GM12878 (cell line): ENCODE measurements at regions not wholly inside any gene's neighbourhood (a gene's known extent, or its start where the extent isn't known, plus 50 kb on each side); places are given as distances from the start of the nearest gene placed in this dataset.

Source experiments
- ATAC-seq: fragments of 200-7000 bp; cut with Tn5 transposase; 3 replicates; pipeline ENCODE4 v1.9.1; 2020; ENCODE audit warnings: mild to moderate bottlenecking, moderate library complexity
- BruUV-seq: library from RNA; stranded (reverse); fragments of 400-500 nt; replicated peaks from 2 replicates; lab custom pipeline; 2021; lab: Mats Ljungman, UMichigan
- CTCF ChIA-PET: fragments of 300-600 bp; sonication (Branson Sonifier 250); formaldehyde crosslinking; extraction: SDS; loops from one replicate; lab custom pipeline; 2021; ENCODE audit warnings: inconsistent platforms; lab: Yijun Ruan, JAX
- POLR2A ChIA-PET: fragments of 350-600 bp; formaldehyde crosslinking; extraction: SDS; loops from one replicate; lab custom pipeline; 2021; ENCODE audit warnings: inconsistent platforms; lab: Charles Lee
- RAD21 ChIA-PET: fragments of 300-600 bp; sonication (Branson Sonifier 250); formaldehyde crosslinking; loops from one replicate; lab custom pipeline; 2023; ENCODE audit warnings: antibody characterized with exemption; ENCODE audit not compliant: unreplicated experiment; lab: Charles Lee
- SMC1A ChIA-PET: fragments of 300-600 bp; sonication (Branson Sonifier 250); formaldehyde crosslinking; loops from one replicate; lab custom pipeline; 2023; ENCODE audit not compliant: unreplicated experiment, uncharacterized antibody; lab: Charles Lee
- DNase-seq: peaks from one replicate; pipeline ENCODE4 v3.0.0-alpha.2; 2011; ENCODE audit warnings: low read depth, low spot score
- FAIRE-seq: peaks from 3 replicates; lab custom pipeline; 2011; peaks lifted over from hg19 to GRCh38; lab: Jason Lieb, UNC
- H2AFZ ChIP-seq: 2 replicates; pipeline ENCODE4 v1.6.0; 2011; ENCODE audit warnings: low read depth, low read length, control low read depth; ENCODE audit not compliant: control insufficient read depth
- H3K27ac ChIP-seq: 2 replicates; pipeline ENCODE4 v1.5.1; 2011; ENCODE audit warnings: control low read depth; ENCODE audit not compliant: control insufficient read depth, insufficient read depth
- H3K27me3 ChIP-seq, 2 experiments: replicated peaks in 1 of 2; 2 replicates each; pipeline versions ENCODE4 v1.6.0 to v1.6.1; 2011; ENCODE audit warnings: low read length in 1 of 2; ENCODE audit not compliant: control insufficient read depth in 2 of 2, insufficient read depth in 2 of 2
- H3K36me3 ChIP-seq, 2 experiments: 2 replicates each; pipeline ENCODE4 v1.5.1; 2011; ENCODE audit warnings: low read length in 1 of 2; ENCODE audit not compliant: control insufficient read depth in 2 of 2, insufficient read depth in 2 of 2
- H3K4me1 ChIP-seq: 2 replicates; pipeline ENCODE4 v1.6.1; 2011; ENCODE audit warnings: mild to moderate bottlenecking, low read length, moderate library complexity, mixed read lengths; ENCODE audit not compliant: control insufficient read depth, insufficient read depth
- H3K4me2 ChIP-seq: 2 replicates; pipeline ENCODE4 v1.6.0; 2011; ENCODE audit warnings: control low read depth; ENCODE audit not compliant: control insufficient read depth, insufficient read depth
- H3K4me3 ChIP-seq: fragments of 200-600 bp; sonication (generic); 2 replicates; pipeline ENCODE4 v1.5.1; 2016
- H3K79me2 ChIP-seq: 2 replicates; pipeline ENCODE4 v1.6.0; 2011; ENCODE audit warnings: low read length; ENCODE audit not compliant: control insufficient read depth, insufficient read depth
- H3K9ac ChIP-seq: 2 replicates; pipeline ENCODE4 v1.8.0; 2011; ENCODE audit warnings: low read length, control low read depth, mixed read lengths; ENCODE audit not compliant: control insufficient read depth, insufficient read depth
- H3K9me3 ChIP-seq: replicated peaks from 3 replicates; pipeline ENCODE4 v1.5.1; 2011; ENCODE audit warnings: mild to moderate bottlenecking, low read length; ENCODE audit not compliant: control insufficient read depth, insufficient read depth
- H4K20me1 ChIP-seq: 2 replicates; pipeline ENCODE4 v1.6.0; 2011; ENCODE audit not compliant: control insufficient read depth, insufficient read depth
- ATF7 ChIP-seq: fragments of 450-650 bp; IDR thresholded peaks from 2 replicates; pipeline ENCODE4 v1.6.1; 2016; ENCODE audit warnings: low read depth, mild to moderate bottlenecking
- CBX3 ChIP-seq: fragments of 200-600 bp; sonication (generic); IDR thresholded peaks from 2 replicates; pipeline ENCODE4 v1.6.1; 2016; ENCODE audit warnings: low read depth, borderline replicate concordance
- CEBPB ChIP-seq, 2 experiments: fragments of 150-350 bp in 1 of 2; IDR thresholded peaks; 2 replicates each; pipeline ENCODE4 v1.6.1; 2012 to 2014; ENCODE audit warnings: low read depth in 2 of 2, low read length in 2 of 2, borderline replicate concordance in 1 of 2, inconsistent platforms in 1 of 2
- EGR1 ChIP-seq, 2 experiments: IDR thresholded peaks; 1 replicate in 1 of 2; 2 replicates in 1 of 2; pipeline ENCODE4 v1.6.1; 2011 to 2012; ENCODE audit warnings: low read depth in 2 of 2, low read length in 2 of 2, borderline replicate concordance in 1 of 2, mild to moderate bottlenecking in 1 of 2, moderate library complexity in 1 of 2
- FOXK2 ChIP-seq: fragments of 450-650 bp; IDR thresholded peaks from 2 replicates; pipeline ENCODE4 v1.6.1; 2017; ENCODE audit warnings: mild to moderate bottlenecking, moderate library complexity
- KLF5 ChIP-seq: fragments of 450-650 bp; IDR thresholded peaks from 2 replicates; pipeline ENCODE4 v1.6.1; 2014; ENCODE audit warnings: mild to moderate bottlenecking; ENCODE audit not compliant: partially characterized antibody
- NFYB ChIP-seq: IDR thresholded peaks from 2 replicates; pipeline ENCODE4 v1.6.1; 2011; ENCODE audit warnings: low read depth, mild to moderate bottlenecking, low read length, improper control_type of control experiment, moderate library complexity; ENCODE audit not compliant: insufficient read depth
- NR2C2 ChIP-seq: IDR thresholded peaks from 2 replicates; pipeline ENCODE4 v1.6.1; 2011; ENCODE audit warnings: borderline replicate concordance, low read depth; ENCODE audit not compliant: control insufficient read depth, insufficient read length
- PAX8 ChIP-seq: fragments of 450-650 bp; IDR thresholded peaks from 2 replicates; pipeline ENCODE4 v1.6.1; 2017; ENCODE audit warnings: mild to moderate bottlenecking, moderate library complexity
- POLR2A ChIP-seq: IDR thresholded peaks from 2 replicates; pipeline ENCODE4 v1.6.1; 2011; ENCODE audit warnings: low read depth, mild to moderate bottlenecking, low read length
- RB1 ChIP-seq: fragments of 450-650 bp; formaldehyde crosslinking; IDR thresholded peaks from 2 replicates; pipeline ENCODE4 v1.6.1; 2017; ENCODE audit warnings: mild to moderate bottlenecking, borderline replicate concordance
- SIX5 ChIP-seq: IDR thresholded peaks from 2 replicates; pipeline ENCODE4 v1.6.1; 2011; ENCODE audit warnings: mild to moderate bottlenecking, low read depth, low read length, moderate library complexity; ENCODE audit not compliant: severe bottlenecking
- STAT1 ChIP-seq: fragments of 450-650 bp; conservative IDR thresholded peaks from 2 replicates; pipeline ENCODE4 v1.6.1; 2014; ENCODE audit warnings: antibody characterized with exemption, mild to moderate bottlenecking
- TCF12 ChIP-seq: IDR thresholded peaks from 2 replicates; pipeline ENCODE4 v1.6.1; 2011; ENCODE audit warnings: low read depth, mild to moderate bottlenecking, low read length
- WGBS: methylation state at CpG from one replicate; pipeline ENCODE4 v1.1.6; 2016; ENCODE audit warnings: low lambda C conversion rate; ENCODE audit not compliant: insufficient replicate concordance, insufficient coverage; ENCODE audit errors: missing lambda C conversion rate; 5-methylcytosine and 5-hydroxymethylcytosine counted together
- in situ Hi-C: fragments of 300-500 bp; cut with MboI; formaldehyde crosslinking; loops from 9 replicates; pipeline ENCODE4 v1.14.3; 2018; ENCODE audit warnings: mixed read lengths
- intact Hi-C: fragments of 100-400 bp; cut with micrococcal nuclease; formaldehyde crosslinking; loops from one replicate; pipeline ENCODE4 v1.14.2; 2022; ENCODE audit not compliant: unreplicated experiment
- TF ChIP-seq, protein P1 (sequence below): fragments of 450-650 bp; formaldehyde crosslinking; IDR thresholded peaks from 2 replicates; pipeline ENCODE4 v1.5.0; 2022; ENCODE audit warnings: mild to moderate bottlenecking, missing genetic modification characterization
- TF ChIP-seq, protein P2 (sequence below): IDR thresholded peaks from 2 replicates; pipeline ENCODE4 v1.6.1; 2012; ENCODE audit warnings: mild to moderate bottlenecking, low read depth, low read length

DNA sequence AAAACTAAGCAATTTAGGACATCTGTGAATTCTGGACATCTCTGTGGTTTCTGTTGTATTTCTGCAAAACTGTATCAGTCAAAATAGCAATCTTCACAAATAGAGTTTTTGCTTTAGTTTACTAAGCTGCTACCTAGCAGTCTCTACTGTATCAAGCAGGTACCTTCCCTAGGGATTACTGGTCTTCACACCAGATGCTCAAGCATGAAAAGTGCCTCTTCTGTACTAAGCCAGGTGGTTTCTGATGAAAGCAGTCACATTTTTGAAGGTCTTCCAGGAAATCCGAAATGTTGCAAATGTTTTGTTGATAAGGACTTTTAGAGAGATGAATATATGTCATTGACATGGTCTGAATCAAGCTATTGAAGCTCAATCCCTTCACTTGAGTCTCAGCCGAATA lies 540.0 kb downstream of the KCTD16 start (continued):
- TF ChIP-seq, protein P1, sequence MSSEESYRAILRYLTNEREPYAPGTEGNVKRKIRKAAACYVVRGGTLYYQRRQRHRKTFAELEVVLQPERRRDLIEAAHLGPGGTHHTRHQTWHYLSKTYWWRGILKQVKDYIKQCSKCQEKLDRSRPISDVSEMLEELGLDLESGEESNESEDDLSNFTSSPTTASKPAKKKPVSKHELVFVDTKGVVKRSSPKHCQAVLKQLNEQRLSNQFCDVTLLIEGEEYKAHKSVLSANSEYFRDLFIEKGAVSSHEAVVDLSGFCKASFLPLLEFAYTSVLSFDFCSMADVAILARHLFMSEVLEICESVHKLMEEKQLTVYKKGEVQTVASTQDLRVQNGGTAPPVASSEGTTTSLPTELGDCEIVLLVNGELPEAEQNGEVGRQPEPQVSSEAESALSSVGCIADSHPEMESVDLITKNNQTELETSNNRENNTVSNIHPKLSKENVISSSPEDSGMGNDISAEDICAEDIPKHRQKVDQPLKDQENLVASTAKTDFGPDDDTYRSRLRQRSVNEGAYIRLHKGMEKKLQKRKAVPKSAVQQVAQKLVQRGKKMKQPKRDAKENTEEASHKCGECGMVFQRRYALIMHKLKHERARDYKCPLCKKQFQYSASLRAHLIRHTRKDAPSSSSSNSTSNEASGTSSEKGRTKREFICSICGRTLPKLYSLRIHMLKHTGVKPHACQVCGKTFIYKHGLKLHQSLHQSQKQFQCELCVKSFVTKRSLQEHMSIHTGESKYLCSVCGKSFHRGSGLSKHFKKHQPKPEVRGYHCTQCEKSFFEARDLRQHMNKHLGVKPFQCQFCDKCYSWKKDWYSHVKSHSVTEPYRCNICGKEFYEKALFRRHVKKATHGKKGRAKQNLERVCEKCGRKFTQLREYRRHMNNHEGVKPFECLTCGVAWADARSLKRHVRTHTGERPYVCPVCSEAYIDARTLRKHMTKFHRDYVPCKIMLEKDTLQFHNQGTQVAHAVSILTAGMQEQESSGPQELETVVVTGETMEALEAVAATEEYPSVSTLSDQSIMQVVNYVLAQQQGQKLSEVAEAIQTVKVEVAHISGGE (CRISPR knock-in tag): no peak
- no peak for TF ChIP-seq TCF12
- no peak for TF ChIP-seq NFYB
- no peak for TF ChIP-seq CBX3

DNA sequence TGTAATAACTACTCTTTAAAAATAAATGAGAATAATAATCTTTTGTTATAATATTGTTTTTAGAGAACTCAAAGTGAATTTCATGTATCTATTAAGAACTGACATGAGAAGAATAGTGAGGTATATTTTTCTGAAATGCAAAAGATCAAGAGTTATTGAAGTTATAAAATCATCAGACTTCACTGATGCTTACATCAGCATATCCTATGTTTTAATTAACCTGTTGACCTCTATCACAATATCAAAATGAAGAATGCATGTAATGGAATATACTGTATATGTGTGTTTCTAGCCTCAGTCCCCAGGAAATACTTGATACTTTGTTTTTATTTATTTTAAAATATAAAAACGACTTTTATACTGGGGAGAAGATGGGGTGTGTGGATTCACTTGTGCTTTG lies 533.1 kb downstream of the KCTD16 start:
- POLR2A ChIA-PET: no interaction called here
- no peaks in the 10 kb centered on the region for H3K79me2 ChIP-seq

More for the DNA sequence above, 533.1 kb downstream of the KCTD16 start:
- DNase-seq (no peak), ATAC-seq (no peak), FAIRE-seq (no peak)
- WGBS: 0% methylated on average over 1 of the region's 1 CpG
- ChIA-PET RAD21 (no interaction called here), SMC1A (no interaction called here), CTCF (no interaction called here)
- intact Hi-C loops (no loop called here), in situ Hi-C loops (no loop called here)
- H3K4me2 ChIP-seq: no peak overlapping the region
- BruUV-seq: no TSS peak
- H3K36me3 ChIP-seq: no peaks in the 10 kb centered on the region
- H2AFZ ChIP-seq: no peak overlapping the region
- H3K27ac ChIP-seq: no peak overlapping the region
- H3K4me1 ChIP-seq: no peaks in the 10 kb centered on the region
- H3K9me3 ChIP-seq: no peaks in the 10 kb centered on the region
- TF ChIP-seq EGR1 (IDR thresholded peaks at IDR 0.05; ENCODE audit: borderline replicate concordance in 1 of 2, low read depth in 2 of 2, low read length in 2 of 2) (no peak), KLF5 (no peak), RB1 (no peak), CEBPB (IDR thresholded peaks at IDR 0.05; ENCODE audit: borderline replicate concordance in 1 of 2, low read depth in 2 of 2, low read length in 2 of 2) (no peak), SIX5 (no peak), NR2C2 (no peak), STAT1 (no peak), POLR2A (no peak), PAX8 (no peak), ATF7 (no peak), FOXK2 (no peak)
- TF ChIP-seq, protein P2, sequence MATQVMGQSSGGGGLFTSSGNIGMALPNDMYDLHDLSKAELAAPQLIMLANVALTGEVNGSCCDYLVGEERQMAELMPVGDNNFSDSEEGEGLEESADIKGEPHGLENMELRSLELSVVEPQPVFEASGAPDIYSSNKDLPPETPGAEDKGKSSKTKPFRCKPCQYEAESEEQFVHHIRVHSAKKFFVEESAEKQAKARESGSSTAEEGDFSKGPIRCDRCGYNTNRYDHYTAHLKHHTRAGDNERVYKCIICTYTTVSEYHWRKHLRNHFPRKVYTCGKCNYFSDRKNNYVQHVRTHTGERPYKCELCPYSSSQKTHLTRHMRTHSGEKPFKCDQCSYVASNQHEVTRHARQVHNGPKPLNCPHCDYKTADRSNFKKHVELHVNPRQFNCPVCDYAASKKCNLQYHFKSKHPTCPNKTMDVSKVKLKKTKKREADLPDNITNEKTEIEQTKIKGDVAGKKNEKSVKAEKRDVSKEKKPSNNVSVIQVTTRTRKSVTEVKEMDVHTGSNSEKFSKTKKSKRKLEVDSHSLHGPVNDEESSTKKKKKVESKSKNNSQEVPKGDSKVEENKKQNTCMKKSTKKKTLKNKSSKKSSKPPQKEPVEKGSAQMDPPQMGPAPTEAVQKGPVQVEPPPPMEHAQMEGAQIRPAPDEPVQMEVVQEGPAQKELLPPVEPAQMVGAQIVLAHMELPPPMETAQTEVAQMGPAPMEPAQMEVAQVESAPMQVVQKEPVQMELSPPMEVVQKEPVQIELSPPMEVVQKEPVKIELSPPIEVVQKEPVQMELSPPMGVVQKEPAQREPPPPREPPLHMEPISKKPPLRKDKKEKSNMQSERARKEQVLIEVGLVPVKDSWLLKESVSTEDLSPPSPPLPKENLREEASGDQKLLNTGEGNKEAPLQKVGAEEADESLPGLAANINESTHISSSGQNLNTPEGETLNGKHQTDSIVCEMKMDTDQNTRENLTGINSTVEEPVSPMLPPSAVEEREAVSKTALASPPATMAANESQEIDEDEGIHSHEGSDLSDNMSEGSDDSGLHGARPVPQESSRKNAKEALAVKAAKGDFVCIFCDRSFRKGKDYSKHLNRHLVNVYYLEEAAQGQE: no peak
- H4K20me1 ChIP-seq: no peaks in the 10 kb centered on the region
- no peak overlapping the region for H3K4me3 ChIP-seq
- H3K9ac ChIP-seq: no peak overlapping the region
- no peaks in the 10 kb centered on the region for H3K27me3 ChIP-seq
